Liver (tissue), 8 donors: ENCODE measurements at regions not wholly inside any gene's neighbourhood (a gene's known extent, or its start where the extent isn't known, plus 50 kb on each side); places are given as distances from the start of the nearest gene placed in this dataset.
A peak's percentile ranks its signal among the peaks of the same experiment; 100 is the strongest.

Source experiments
- DNase-seq: peaks from one replicate; pipeline ENCODE4 v3.0.0-alpha.2; 2017; ENCODE audit warnings: low spot score
- H3K27ac ChIP-seq, 2 donors: one replicate each; pipeline ENCODE4 v1.7.0; 2013; ENCODE audit warnings: inconsistent platforms in 2 of 2, low read length in 2 of 2, control low read depth in 1 of 2, low read depth in 1 of 2, mild to moderate bottlenecking in 1 of 2
- H3K27me3 ChIP-seq, 4 donors: one replicate each; pipeline versions ENCODE4 v1.6.1 to v1.7.0; 2013; ENCODE audit warnings: low read length in 3 of 4, inconsistent platforms in 1 of 4, mild to moderate bottlenecking in 1 of 4, moderate library complexity in 1 of 4; ENCODE audit not compliant: control insufficient read depth in 4 of 4, insufficient read depth in 4 of 4
- H3K36me3 ChIP-seq, 4 donors: one replicate each; pipeline versions ENCODE4 v1.6.1 to v1.7.0; 2013; ENCODE audit warnings: low read length in 3 of 4, mild to moderate bottlenecking in 3 of 4, low read depth in 1 of 4, moderate library complexity in 1 of 4; ENCODE audit not compliant: control insufficient read depth in 4 of 4, insufficient read depth in 3 of 4
- H3K4me1 ChIP-seq, 4 donors: one replicate each; pipeline versions ENCODE4 v1.6.1 to v1.7.0; 2013; ENCODE audit warnings: low read length in 3 of 4, mild to moderate bottlenecking in 3 of 4, moderate library complexity in 1 of 4; ENCODE audit not compliant: control insufficient read depth in 4 of 4, insufficient read depth in 4 of 4
- H3K4me3 ChIP-seq, 3 donors: one replicate each; pipeline versions ENCODE4 v1.6.1 to v1.7.0; 2013; ENCODE audit warnings: low read length in 3 of 3, control low read depth in 1 of 3, low read depth in 1 of 3, mild to moderate bottlenecking in 1 of 3
- H3K9ac ChIP-seq, 2 donors: one replicate each; pipeline ENCODE4 v1.7.0; 2013; ENCODE audit warnings: low read length in 2 of 2, mild to moderate bottlenecking in 2 of 2, moderate library complexity in 2 of 2, control low read depth in 1 of 2, low read depth in 1 of 2
- H3K9me3 ChIP-seq, 4 donors: one replicate each; pipeline versions ENCODE4 v1.6.1 to v1.7.0; 2013; ENCODE audit warnings: low read length in 3 of 4; ENCODE audit not compliant: control insufficient read depth in 4 of 4
- EGR1 ChIP-seq, 2 donors: IDR thresholded peaks; 2 replicates each; pipeline ENCODE4 v1.6.1; 2016 to 2018; ENCODE audit warnings: antibody characterized with exemption in 2 of 2, low read depth in 2 of 2
- GABPA ChIP-seq, 2 donors: IDR thresholded peaks in 1 of 2; conservative IDR thresholded peaks in 1 of 2; 2 replicates each; pipeline ENCODE4 v1.6.1; 2016; ENCODE audit warnings: antibody characterized with exemption in 2 of 2, mild to moderate bottlenecking in 1 of 2, moderate library complexity in 1 of 2
- HNF4A ChIP-seq, 2 donors: conservative IDR thresholded peaks; 2 replicates each; pipeline ENCODE4 v1.6.1; 2016; ENCODE audit warnings: antibody characterized with exemption in 2 of 2, mild to moderate bottlenecking in 2 of 2
- RAD21 ChIP-seq, 2 donors: IDR thresholded peaks; 2 replicates each; pipeline ENCODE4 v1.6.1; 2016; ENCODE audit warnings: antibody characterized with exemption in 2 of 2, mild to moderate bottlenecking in 2 of 2
- RXRA ChIP-seq, 2 donors: IDR thresholded peaks; 2 replicates each; pipeline ENCODE4 v1.6.1; 2017 to 2018; ENCODE audit warnings: antibody characterized with exemption in 2 of 2, mild to moderate bottlenecking in 1 of 2
- SP1 ChIP-seq: IDR thresholded peaks from 2 replicates; pipeline ENCODE4 v1.6.1; 2018; ENCODE audit warnings: antibody characterized with exemption, mild to moderate bottlenecking
- WGBS: extraction: QIAGEN DNeasy Blood & Tissue Kit; methylation state at CpG from one replicate; pipeline ENCODE4 v1.1.7; 2013; 5-methylcytosine and 5-hydroxymethylcytosine counted together
- TF ChIP-seq, protein P1 (sequence below): IDR thresholded peaks from 2 replicates; pipeline ENCODE4 v1.6.1; 2016; ENCODE audit warnings: antibody characterized with exemption, mild to moderate bottlenecking
- TF ChIP-seq, protein P2 (sequence below): IDR thresholded peaks from 2 replicates; pipeline ENCODE4 v1.6.1; 2016; ENCODE audit warnings: antibody characterized with exemption
- TF ChIP-seq, protein P3 (sequence below): IDR thresholded peaks from 2 replicates; pipeline ENCODE4 v1.6.1; 2016; ENCODE audit warnings: antibody characterized with exemption
- TF ChIP-seq, protein P4 (sequence below): fragments of 150-350 bp; IDR thresholded peaks from 2 replicates; pipeline ENCODE4 v1.5.1; 2017; ENCODE audit warnings: improper control_type of control experiment, low read depth, low read length; ENCODE audit not compliant: missing input control
- donor health status: healthy.
- donor health status: healthy.
- donor health status: healthy.
- donor health status: healthy.
- donor health status: healthy.

DNA sequence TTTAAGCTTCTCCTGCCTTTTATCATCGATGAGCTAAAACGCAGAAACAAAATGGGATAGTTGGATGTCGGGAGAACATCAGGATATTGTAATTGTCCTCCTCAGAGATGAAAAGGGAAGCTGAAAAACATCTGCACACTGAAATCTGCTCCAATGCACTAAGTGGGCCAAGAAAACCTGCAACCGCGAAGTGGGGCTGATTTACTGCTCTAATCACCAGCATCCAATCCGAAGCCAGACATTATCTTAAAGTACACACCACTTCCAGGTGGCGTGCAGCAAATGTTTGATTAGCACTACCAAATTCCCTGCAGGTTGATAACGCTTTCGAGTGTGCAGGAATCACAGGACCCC lies 230.3 kb upstream of the SLC14A2 start:
- no peak for DNase-seq
- no peak overlapping the region for H3K4me3 ChIP-seq
- H3K36me3 ChIP-seq = no peaks in the 10 kb centered on the region
- no peaks in the 10 kb centered on the region for H3K27me3 ChIP-seq
- TF ChIP-seq HNF4A (conservative IDR thresholded peaks at IDR 0.05) (no peak), EGR1 (IDR thresholded peaks at IDR 0.05; ENCODE audit: low read depth in 2 of 2) (no peak), RXRA (IDR thresholded peaks at IDR 0.05) (no peak), SP1 (no peak), GABPA (IDR thresholded peaks at IDR 0.05 in 1 of 2, conservative IDR thresholded peaks at IDR 0.05 in 1 of 2) (no peak)
- TF ChIP-seq, protein P1, sequence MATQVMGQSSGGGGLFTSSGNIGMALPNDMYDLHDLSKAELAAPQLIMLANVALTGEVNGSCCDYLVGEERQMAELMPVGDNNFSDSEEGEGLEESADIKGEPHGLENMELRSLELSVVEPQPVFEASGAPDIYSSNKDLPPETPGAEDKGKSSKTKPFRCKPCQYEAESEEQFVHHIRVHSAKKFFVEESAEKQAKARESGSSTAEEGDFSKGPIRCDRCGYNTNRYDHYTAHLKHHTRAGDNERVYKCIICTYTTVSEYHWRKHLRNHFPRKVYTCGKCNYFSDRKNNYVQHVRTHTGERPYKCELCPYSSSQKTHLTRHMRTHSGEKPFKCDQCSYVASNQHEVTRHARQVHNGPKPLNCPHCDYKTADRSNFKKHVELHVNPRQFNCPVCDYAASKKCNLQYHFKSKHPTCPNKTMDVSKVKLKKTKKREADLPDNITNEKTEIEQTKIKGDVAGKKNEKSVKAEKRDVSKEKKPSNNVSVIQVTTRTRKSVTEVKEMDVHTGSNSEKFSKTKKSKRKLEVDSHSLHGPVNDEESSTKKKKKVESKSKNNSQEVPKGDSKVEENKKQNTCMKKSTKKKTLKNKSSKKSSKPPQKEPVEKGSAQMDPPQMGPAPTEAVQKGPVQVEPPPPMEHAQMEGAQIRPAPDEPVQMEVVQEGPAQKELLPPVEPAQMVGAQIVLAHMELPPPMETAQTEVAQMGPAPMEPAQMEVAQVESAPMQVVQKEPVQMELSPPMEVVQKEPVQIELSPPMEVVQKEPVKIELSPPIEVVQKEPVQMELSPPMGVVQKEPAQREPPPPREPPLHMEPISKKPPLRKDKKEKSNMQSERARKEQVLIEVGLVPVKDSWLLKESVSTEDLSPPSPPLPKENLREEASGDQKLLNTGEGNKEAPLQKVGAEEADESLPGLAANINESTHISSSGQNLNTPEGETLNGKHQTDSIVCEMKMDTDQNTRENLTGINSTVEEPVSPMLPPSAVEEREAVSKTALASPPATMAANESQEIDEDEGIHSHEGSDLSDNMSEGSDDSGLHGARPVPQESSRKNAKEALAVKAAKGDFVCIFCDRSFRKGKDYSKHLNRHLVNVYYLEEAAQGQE = no peak
- TF ChIP-seq, protein P2, sequence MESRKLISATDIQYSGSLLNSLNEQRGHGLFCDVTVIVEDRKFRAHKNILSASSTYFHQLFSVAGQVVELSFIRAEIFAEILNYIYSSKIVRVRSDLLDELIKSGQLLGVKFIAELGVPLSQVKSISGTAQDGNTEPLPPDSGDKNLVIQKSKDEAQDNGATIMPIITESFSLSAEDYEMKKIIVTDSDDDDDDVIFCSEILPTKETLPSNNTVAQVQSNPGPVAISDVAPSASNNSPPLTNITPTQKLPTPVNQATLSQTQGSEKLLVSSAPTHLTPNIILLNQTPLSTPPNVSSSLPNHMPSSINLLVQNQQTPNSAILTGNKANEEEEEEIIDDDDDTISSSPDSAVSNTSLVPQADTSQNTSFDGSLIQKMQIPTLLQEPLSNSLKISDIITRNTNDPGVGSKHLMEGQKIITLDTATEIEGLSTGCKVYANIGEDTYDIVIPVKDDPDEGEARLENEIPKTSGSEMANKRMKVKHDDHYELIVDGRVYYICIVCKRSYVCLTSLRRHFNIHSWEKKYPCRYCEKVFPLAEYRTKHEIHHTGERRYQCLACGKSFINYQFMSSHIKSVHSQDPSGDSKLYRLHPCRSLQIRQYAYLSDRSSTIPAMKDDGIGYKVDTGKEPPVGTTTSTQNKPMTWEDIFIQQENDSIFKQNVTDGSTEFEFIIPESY = no peak
- no peaks in the 10 kb centered on the region for H3K9me3 ChIP-seq
- H3K9ac ChIP-seq = no peak overlapping the region
- H3K27ac ChIP-seq = no peak overlapping the region
- H3K4me1 ChIP-seq = no peaks in the 10 kb centered on the region
- whole genome bisulfite sequencing = 49% methylated on average over 9 of the region's 9 CpGs

DNA sequence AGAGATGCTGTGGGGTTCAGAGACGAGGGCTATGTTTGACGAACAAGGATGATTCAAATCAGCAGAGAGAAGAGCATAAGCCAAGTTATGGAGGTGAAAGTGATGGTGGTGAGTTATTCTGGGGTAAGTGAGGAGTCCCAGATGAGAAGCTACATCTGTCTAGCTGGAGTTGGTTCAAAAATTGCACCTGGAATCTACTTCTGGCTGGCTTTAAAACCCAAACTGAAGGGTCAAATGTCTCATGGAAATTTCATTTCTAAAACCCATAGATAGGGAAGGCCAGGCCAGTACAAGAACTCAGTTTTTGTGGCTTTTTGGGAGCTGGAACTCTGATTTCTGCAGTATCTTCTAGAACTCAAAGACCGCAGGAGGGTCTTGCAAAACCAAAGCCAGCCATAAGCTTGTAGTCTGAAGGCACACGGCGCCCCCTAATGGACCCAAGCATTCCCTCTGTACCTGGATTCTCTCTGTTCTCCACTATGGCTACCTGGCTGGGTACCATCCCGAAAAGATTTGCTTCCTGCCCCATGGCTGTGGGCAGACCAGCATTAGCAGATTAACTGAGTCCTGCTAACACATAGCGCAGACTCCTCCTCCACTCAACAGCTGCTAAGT lies 229.1 kb upstream of the SLC14A2 start:
- no peak overlapping the region for H3K4me3 ChIP-seq
- DNase-seq = no peak
- no peaks in the 10 kb centered on the region for H3K9me3 ChIP-seq
- peak; percentile 80 to 81 for TF ChIP-seq RAD21 (IDR thresholded peaks at IDR 0.05)
- TF ChIP-seq, protein P3, sequence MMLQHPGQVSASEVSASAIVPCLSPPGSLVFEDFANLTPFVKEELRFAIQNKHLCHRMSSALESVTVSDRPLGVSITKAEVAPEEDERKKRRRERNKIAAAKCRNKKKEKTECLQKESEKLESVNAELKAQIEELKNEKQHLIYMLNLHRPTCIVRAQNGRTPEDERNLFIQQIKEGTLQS = no peak
- TF ChIP-seq, protein P4, sequence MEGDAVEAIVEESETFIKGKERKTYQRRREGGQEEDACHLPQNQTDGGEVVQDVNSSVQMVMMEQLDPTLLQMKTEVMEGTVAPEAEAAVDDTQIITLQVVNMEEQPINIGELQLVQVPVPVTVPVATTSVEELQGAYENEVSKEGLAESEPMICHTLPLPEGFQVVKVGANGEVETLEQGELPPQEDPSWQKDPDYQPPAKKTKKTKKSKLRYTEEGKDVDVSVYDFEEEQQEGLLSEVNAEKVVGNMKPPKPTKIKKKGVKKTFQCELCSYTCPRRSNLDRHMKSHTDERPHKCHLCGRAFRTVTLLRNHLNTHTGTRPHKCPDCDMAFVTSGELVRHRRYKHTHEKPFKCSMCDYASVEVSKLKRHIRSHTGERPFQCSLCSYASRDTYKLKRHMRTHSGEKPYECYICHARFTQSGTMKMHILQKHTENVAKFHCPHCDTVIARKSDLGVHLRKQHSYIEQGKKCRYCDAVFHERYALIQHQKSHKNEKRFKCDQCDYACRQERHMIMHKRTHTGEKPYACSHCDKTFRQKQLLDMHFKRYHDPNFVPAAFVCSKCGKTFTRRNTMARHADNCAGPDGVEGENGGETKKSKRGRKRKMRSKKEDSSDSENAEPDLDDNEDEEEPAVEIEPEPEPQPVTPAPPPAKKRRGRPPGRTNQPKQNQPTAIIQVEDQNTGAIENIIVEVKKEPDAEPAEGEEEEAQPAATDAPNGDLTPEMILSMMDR = peak; percentile 43
- no peak overlapping the region for H3K9ac ChIP-seq
- H3K27ac ChIP-seq = no peak overlapping the region
- H3K27me3 ChIP-seq = no peaks in the 10 kb centered on the region
- no peaks in the 10 kb centered on the region for H3K36me3 ChIP-seq
- 54% methylated on average over 7 of the region's 7 CpGs for WGBS
- H3K4me1 ChIP-seq = no peaks in the 10 kb centered on the region
